ENCODE measurements at regions not wholly inside any gene's neighbourhood (a gene's known extent, or its start where the extent isn't known, plus 50 kb on each side); places are given as distances from the start of the nearest gene placed in this dataset.

GRCh38 chr20:51188941-51189340 lies 166.0 kb upstream of the KCNG1 start:
- H3F3A ChIP-seq (ENCODE audit: insufficient read depth, low read length), result no peaks in the 10 kb centered on the region
- H3K36me3 ChIP-seq (replicated peaks; ENCODE audit: insufficient read depth, low read length), result no peaks in the 10 kb centered on the region
- DNase-seq, result no peak
- H3K9ac ChIP-seq (ENCODE audit: low read length), result no peak overlapping the region
- H3K4me1 ChIP-seq (ENCODE audit: low read length), result peaks cover 5% of the 10 kb centered on the region; the same call in 1 of the 2 replicates
- no peaks in the 10 kb centered on the region for H3K9me3 ChIP-seq (replicated peaks; ENCODE audit: insufficient read depth, low read length)
- no peak overlapping the region for H2AFZ ChIP-seq (ENCODE audit: low read length)
- H3K79me2 ChIP-seq (ENCODE audit: low read length), result no peaks in the 10 kb centered on the region
- no peak for TF ChIP-seq EZH2phosphoT487 (IDR thresholded peaks at IDR 0.05; ENCODE audit: low read length)
- TF ChIP-seq, protein P1, sequence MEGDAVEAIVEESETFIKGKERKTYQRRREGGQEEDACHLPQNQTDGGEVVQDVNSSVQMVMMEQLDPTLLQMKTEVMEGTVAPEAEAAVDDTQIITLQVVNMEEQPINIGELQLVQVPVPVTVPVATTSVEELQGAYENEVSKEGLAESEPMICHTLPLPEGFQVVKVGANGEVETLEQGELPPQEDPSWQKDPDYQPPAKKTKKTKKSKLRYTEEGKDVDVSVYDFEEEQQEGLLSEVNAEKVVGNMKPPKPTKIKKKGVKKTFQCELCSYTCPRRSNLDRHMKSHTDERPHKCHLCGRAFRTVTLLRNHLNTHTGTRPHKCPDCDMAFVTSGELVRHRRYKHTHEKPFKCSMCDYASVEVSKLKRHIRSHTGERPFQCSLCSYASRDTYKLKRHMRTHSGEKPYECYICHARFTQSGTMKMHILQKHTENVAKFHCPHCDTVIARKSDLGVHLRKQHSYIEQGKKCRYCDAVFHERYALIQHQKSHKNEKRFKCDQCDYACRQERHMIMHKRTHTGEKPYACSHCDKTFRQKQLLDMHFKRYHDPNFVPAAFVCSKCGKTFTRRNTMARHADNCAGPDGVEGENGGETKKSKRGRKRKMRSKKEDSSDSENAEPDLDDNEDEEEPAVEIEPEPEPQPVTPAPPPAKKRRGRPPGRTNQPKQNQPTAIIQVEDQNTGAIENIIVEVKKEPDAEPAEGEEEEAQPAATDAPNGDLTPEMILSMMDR (IDR thresholded peaks at IDR 0.05; ENCODE audit: low read length), result no peak
- no peak for TF ChIP-seq EZH2 (optimal IDR thresholded peaks at IDR 0.05; ENCODE audit: low read depth, low read length)
- no peak overlapping the region for H3K4me2 ChIP-seq (ENCODE audit: low read depth, low read length)
- no peaks in the 10 kb centered on the region for H4K20me1 ChIP-seq (ENCODE audit: insufficient read depth, low read length)
- no peak overlapping the region for H3K27ac ChIP-seq (ENCODE audit: low read length)
- no peaks in the 10 kb centered on the region for H3K27me3 ChIP-seq (replicated peaks; ENCODE audit: insufficient read depth, low read length)
- H3K9me2 ChIP-seq (replicated peaks; ENCODE audit: insufficient read depth, low read length), result no peaks in the 10 kb centered on the region
- no peak overlapping the region for H3K4me3 ChIP-seq (ENCODE audit: low read length)

DNA sequence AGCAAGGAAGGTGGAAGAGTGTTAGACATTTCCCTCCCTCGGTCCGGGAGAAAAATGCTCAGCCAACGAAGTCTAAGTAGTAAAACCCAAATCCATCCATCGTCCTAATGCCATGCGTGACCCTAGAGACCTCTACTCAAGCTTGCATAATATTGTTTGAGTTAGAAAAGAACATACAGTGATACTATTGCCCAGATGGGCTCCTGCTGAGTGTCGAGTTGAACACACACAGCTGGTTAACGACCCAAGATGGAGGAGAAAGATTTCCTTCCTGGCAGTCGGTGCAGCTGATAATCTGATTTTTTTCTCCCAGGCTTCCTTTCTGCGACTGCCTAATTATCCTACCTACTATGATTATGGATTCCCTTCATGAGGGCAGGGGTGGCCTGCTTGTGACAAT lies 164.4 kb upstream of the KCNG1 start:
- Histone ChIP-seq H4K20me1 (ENCODE audit: insufficient read depth, low read length) (no peaks in the 10 kb centered on the region), H3K79me2 (ENCODE audit: low read length) (no peaks in the 10 kb centered on the region), H3K27ac (ENCODE audit: low read length) (no peak overlapping the region), H3K9me3 (replicated peaks; ENCODE audit: insufficient read depth, low read length) (no peaks in the 10 kb centered on the region), H3K4me2 (ENCODE audit: low read depth, low read length) (no peak overlapping the region), H3K36me3 (replicated peaks; ENCODE audit: insufficient read depth, low read length) (no peaks in the 10 kb centered on the region), H3K9ac (ENCODE audit: low read length) (no peak overlapping the region), H3K4me1 (ENCODE audit: low read length) (peaks cover 5% of the 10 kb centered on the region; the same call in 1 of the 2 replicates), H3F3A (ENCODE audit: insufficient read depth, low read length) (no peaks in the 10 kb centered on the region), H2AFZ (ENCODE audit: low read length) (no peak overlapping the region), H3K4me3 (ENCODE audit: low read length) (no peak overlapping the region), H3K9me2 (replicated peaks; ENCODE audit: insufficient read depth, low read length) (no peaks in the 10 kb centered on the region), H3K27me3 (replicated peaks; ENCODE audit: insufficient read depth, low read length) (no peaks in the 10 kb centered on the region)
- TF ChIP-seq EZH2phosphoT487 (IDR thresholded peaks at IDR 0.05; ENCODE audit: low read length) (no peak), EZH2 (optimal IDR thresholded peaks at IDR 0.05; ENCODE audit: low read depth, low read length) (no peak)
- TF ChIP-seq, protein P1 (IDR thresholded peaks at IDR 0.05; ENCODE audit: low read length), result no peak
- DNase-seq, result no peak

GRCh38 chr20:51185861-51186260 lies 163.0 kb upstream of the KCNG1 start:
- Histone ChIP-seq H3K4me1 (ENCODE audit: low read length) (peaks cover 5% of the 10 kb centered on the region; the same call in 1 of the 2 replicates), H3K79me2 (ENCODE audit: low read length) (no peaks in the 10 kb centered on the region), H3K9me3 (replicated peaks; ENCODE audit: insufficient read depth, low read length) (no peaks in the 10 kb centered on the region), H4K20me1 (ENCODE audit: insufficient read depth, low read length) (no peaks in the 10 kb centered on the region), H3K36me3 (replicated peaks; ENCODE audit: insufficient read depth, low read length) (no peaks in the 10 kb centered on the region), H3K27ac (ENCODE audit: low read length) (no peak overlapping the region), H2AFZ (ENCODE audit: low read length) (no peak overlapping the region), H3K27me3 (replicated peaks; ENCODE audit: insufficient read depth, low read length) (no peaks in the 10 kb centered on the region), H3F3A (ENCODE audit: insufficient read depth, low read length) (no peaks in the 10 kb centered on the region), H3K9ac (ENCODE audit: low read length) (no peak overlapping the region), H3K4me3 (ENCODE audit: low read length) (no peak overlapping the region), H3K9me2 (replicated peaks; ENCODE audit: insufficient read depth, low read length) (no peaks in the 10 kb centered on the region), H3K4me2 (ENCODE audit: low read depth, low read length) (no peak overlapping the region)
- TF ChIP-seq EZH2 (optimal IDR thresholded peaks at IDR 0.05; ENCODE audit: low read depth, low read length) (no peak), EZH2phosphoT487 (IDR thresholded peaks at IDR 0.05; ENCODE audit: low read length) (no peak)
- TF ChIP-seq, protein P1 (IDR thresholded peaks at IDR 0.05; ENCODE audit: low read length), result no peak
- no peak for DNase-seq
